Fibroblast of skin of right biceps (primary cell): ENCODE measurements at regions not wholly inside any gene's neighbourhood (a gene's known extent, or its start where the extent isn't known, plus 50 kb on each side); places are given as distances from the start of the nearest gene placed in this dataset.
A peak's percentile ranks its signal among the peaks of the same experiment; 100 is the strongest.
"Not testable (repeated sequence)": the region's sequence is repeated elsewhere in the genome, so short reads cannot be mapped to it uniquely, and the experiment has no call there.

Experiments
- DNase-seq: peaks from one replicate; pipeline ENCODE4 v3.0.0-alpha.2; 2013

GRCh38 chrX:140318296-140318695 lies 186.6 kb downstream of the SOX3 start:
- DNase-seq, result peak; percentile 1

- no peak for DNase-seq
Measured at GRCh38 chrX:140317462-140317861, 187.4 kb downstream of the SOX3 start.

GRCh38 chrX:140298960-140299825 lies 205.7 kb downstream of the SOX3 start:
- no peak for DNase-seq

- no peak for DNase-seq
Measured at GRCh38 chrX:140297273-140297672, 207.6 kb downstream of the SOX3 start.

GRCh38 chrX:140292961-140293360 lies 211.9 kb downstream of the SOX3 start:
- DNase-seq, result no peak

GRCh38 chrX:140292188-140292587 lies 212.7 kb downstream of the SOX3 start:
- no peak for DNase-seq

- peak; percentile 60 for DNase-seq
Measured at GRCh38 chrX:140274811-140275525, 229.9 kb downstream of the SOX3 start.

- DNase-seq, result no peak
Measured at GRCh38 chrX:140273921-140274320, 230.9 kb downstream of the SOX3 start.

- no peak for DNase-seq
Measured at GRCh38 chrX:140250391-140250790, 254.5 kb downstream of the SOX3 start.

GRCh38 chrX:140249088-140249487 lies 255.8 kb downstream of the SOX3 start:
- no peak for DNase-seq

- DNase-seq, result peak; percentile 0
Measured at GRCh38 chrX:140229191-140229590, 263.9 kb upstream of the CXorf66 start.

GRCh38 chrX:140226037-140226436 lies 260.7 kb upstream of the CXorf66 start:
- DNase-seq, result peak; percentile 11

- not testable (repeated sequence) for DNase-seq
Measured at GRCh38 chrX:140215894-140216293, 250.6 kb upstream of the CXorf66 start.

GRCh38 chrX:140214518-140214917 lies 249.2 kb upstream of the CXorf66 start:
- DNase-seq, result not testable (repeated sequence)

- DNase-seq, result no peak
Measured at GRCh38 chrX:140206657-140207056, 241.3 kb upstream of the CXorf66 start.

- DNase-seq, result peak; percentile 25
Measured at GRCh38 chrX:140190441-140191108, 225.3 kb upstream of the CXorf66 start.

GRCh38 chrX:140180585-140180984 lies 215.3 kb upstream of the CXorf66 start:
- DNase-seq, result peak; percentile 86

- no peak for DNase-seq
Measured at GRCh38 chrX:140177821-140178220, 212.5 kb upstream of the CXorf66 start.

GRCh38 chrX:140172401-140172800 lies 207.1 kb upstream of the CXorf66 start:
- DNase-seq, result no peak

GRCh38 chrX:140167551-140167950 lies 202.2 kb upstream of the CXorf66 start:
- no peak for DNase-seq

- no peak for DNase-seq
Measured at GRCh38 chrX:140165849-140166248, 200.5 kb upstream of the CXorf66 start.

GRCh38 chrX:140164391-140164790 lies 199.1 kb upstream of the CXorf66 start:
- DNase-seq, result no peak

- peak; percentile 79 for DNase-seq
Measured at GRCh38 chrX:140163371-140164159, 198.2 kb upstream of the CXorf66 start.
